ENCODE measurements at regions not wholly inside any gene's neighbourhood (a gene's known extent, or its start where the extent isn't known, plus 50 kb on each side); places are given as distances from the start of the nearest gene placed in this dataset.
"Not testable (repeated sequence)": the region's sequence is repeated elsewhere in the genome, so short reads cannot be mapped to it uniquely, and the experiment has no call there.

DNA sequence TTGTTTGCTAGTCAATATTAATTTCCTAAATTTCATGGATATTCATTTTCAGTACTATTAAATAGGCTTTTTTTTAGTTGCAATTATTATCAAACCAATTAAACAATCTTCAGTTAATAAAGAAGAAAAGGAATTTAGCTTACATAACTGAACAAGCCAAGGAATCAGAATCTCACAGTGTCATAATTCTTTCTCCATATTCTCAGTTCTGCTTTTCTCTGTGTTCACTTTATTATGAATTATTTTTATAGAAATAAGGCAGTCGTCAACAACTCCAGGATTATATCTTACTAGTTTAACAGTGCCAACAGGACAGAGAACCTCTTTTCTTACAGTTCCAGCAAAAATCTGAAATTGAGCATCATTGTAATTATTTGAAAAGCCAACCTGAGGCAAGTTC is 221.7 kb downstream of the CGGBP1 start:
- Mint-ChIP-seq H3K4me1 (ENCODE audit: low read depth) (no peaks in the 10 kb centered on the region), H3K27me3 (ENCODE audit: low read depth) (no peaks in the 10 kb centered on the region), H3K9me3 (no peaks in the 10 kb centered on the region), H3K36me3 (ENCODE audit: low read depth) (no peaks in the 10 kb centered on the region), H3K27ac (no peak overlapping the region), H3K4me3 (no peak overlapping the region)
- DNase-seq (ENCODE audit: low spot score), result no peak

DNA sequence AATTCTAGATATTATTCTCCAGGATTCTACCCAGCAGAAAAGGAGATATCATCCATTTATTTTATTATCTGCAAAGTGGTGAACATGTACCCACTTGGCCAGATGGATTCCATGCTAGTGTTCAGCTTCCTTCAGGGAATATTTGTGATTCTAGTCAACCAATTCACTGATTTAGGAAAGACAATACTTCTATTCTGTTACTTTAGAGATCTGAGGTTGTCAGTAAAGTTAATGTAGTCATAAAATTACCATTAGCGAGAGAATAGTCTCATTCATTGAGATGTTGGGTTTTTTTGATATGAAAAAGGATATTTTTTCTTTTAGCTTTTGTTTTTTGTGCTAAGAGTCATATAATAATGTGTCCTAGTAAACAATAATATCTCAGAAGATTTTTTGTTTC is 222.8 kb downstream of the CGGBP1 start:
- Mint-ChIP-seq H3K4me1 (ENCODE audit: low read depth) (no peaks in the 10 kb centered on the region), H3K27ac (no peak overlapping the region), H3K9me3 (no peaks in the 10 kb centered on the region), H3K4me3 (no peak overlapping the region), H3K27me3 (ENCODE audit: low read depth) (no peaks in the 10 kb centered on the region), H3K36me3 (ENCODE audit: low read depth) (no peaks in the 10 kb centered on the region)
- DNase-seq (ENCODE audit: low spot score), result no peak

DNA sequence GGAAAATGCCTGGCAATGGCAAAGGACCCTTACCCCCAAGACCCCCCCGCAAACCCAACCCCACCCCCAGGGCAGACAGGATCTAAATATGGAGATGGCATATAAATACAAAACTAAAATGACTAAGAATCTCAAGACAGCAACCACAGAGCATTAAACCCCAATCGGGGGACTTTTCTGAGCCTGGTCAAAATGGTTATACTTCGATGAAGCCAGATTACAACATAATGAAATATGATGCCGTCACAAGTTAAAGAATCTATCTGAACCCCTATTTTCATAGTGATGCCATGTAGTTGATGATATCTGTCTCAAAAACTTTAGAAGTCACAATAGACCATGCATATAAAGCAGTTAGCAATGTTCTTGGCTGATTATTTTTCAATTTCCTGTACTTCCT is 223.6 kb downstream of the CGGBP1 start:
- no peaks in the 10 kb centered on the region for H3K36me3 Mint-ChIP-seq (ENCODE audit: low read depth)

DNA sequence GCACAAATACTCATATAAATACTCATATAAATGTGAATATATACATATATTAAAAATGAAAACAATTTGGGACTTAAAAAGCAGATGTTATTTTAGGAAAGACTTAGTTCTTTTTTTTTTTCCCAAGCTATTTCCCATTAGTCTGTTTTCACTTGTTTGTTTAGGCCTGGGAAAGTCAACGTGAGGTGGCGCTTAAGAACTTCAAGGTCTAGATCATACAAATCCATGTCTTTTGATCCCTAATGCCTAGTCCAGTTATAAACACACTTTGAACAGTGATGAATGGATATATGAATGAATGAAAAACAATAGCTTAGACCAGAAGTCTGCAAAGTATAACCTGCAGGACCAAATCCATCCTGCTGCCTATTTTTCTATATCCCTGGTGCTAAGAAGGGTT is 224.5 kb downstream of the CGGBP1 start:
- no peak overlapping the region for H3K4me3 Mint-ChIP-seq
- no peak overlapping the region for H3K27ac Mint-ChIP-seq
- H3K36me3 Mint-ChIP-seq (ENCODE audit: low read depth), result no peaks in the 10 kb centered on the region
- no peaks in the 10 kb centered on the region for H3K9me3 Mint-ChIP-seq
- H3K4me1 Mint-ChIP-seq (ENCODE audit: low read depth), result no peaks in the 10 kb centered on the region
- no peak for DNase-seq (ENCODE audit: low spot score)
- H3K27me3 Mint-ChIP-seq (ENCODE audit: low read depth), result no peaks in the 10 kb centered on the region

More for the DNA sequence above, 223.6 kb downstream of the CGGBP1 start:
- no peak for DNase-seq (ENCODE audit: low spot score)
- no peak overlapping the region for H3K4me3 Mint-ChIP-seq
- H3K27ac Mint-ChIP-seq, result no peak overlapping the region
- H3K9me3 Mint-ChIP-seq, result no peaks in the 10 kb centered on the region
- H3K4me1 Mint-ChIP-seq (ENCODE audit: low read depth), result no peaks in the 10 kb centered on the region
- H3K27me3 Mint-ChIP-seq (ENCODE audit: low read depth), result no peaks in the 10 kb centered on the region

DNA sequence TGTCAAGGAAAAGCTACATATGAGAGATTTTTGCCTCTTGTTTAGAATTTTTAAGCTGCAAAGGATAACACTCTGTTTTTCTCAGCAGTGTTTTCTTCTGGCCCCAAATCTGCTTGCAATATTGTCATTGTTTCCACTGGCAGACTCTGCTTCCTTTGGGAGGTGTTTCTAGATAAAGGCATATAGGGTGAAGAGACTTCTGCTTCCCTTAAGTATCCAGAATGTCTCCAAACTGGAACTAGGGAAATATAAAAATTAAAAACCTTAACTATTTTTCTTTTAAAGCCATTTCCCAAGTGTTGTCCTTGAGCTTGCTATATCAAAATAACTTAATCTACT is 225.8 kb downstream of the CGGBP1 start:
- H3K36me3 Mint-ChIP-seq (ENCODE audit: low read depth), result no peaks in the 10 kb centered on the region
- no peaks in the 10 kb centered on the region for H3K27me3 Mint-ChIP-seq (ENCODE audit: low read depth)
- no peak overlapping the region for H3K4me3 Mint-ChIP-seq
- no peak overlapping the region for H3K27ac Mint-ChIP-seq
- H3K9me3 Mint-ChIP-seq, result no peaks in the 10 kb centered on the region
- H3K4me1 Mint-ChIP-seq (ENCODE audit: low read depth), result no peaks in the 10 kb centered on the region
- DNase-seq (ENCODE audit: low spot score), result no peak

DNA sequence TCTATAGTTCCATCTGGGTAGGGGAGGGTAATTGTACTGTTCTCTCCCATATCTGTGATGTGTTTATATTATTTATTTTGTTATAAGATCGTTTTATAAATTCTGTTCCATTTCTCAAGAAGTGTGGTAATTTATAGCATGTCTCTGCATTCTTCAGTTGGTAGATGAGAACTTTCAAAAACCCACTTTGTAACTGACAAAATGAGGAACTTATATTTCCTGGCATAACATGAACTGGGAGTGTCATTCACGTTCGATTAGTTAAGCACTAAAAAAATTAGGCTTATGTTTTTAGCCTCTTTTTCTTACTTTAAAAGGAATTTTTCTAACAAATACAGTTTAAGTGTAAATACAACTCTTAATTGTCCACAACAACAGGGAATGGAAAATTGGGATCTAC is 230.8 kb downstream of the CGGBP1 start:
- H3K27me3 Mint-ChIP-seq (ENCODE audit: low read depth), result no peaks in the 10 kb centered on the region
- H3K27ac Mint-ChIP-seq, result no peak overlapping the region
- no peaks in the 10 kb centered on the region for H3K4me1 Mint-ChIP-seq (ENCODE audit: low read depth)
- H3K9me3 Mint-ChIP-seq, result no peaks in the 10 kb centered on the region
- H3K36me3 Mint-ChIP-seq (ENCODE audit: low read depth), result no peaks in the 10 kb centered on the region
- no peak for DNase-seq (ENCODE audit: low spot score)
- no peak overlapping the region for H3K4me3 Mint-ChIP-seq

DNA sequence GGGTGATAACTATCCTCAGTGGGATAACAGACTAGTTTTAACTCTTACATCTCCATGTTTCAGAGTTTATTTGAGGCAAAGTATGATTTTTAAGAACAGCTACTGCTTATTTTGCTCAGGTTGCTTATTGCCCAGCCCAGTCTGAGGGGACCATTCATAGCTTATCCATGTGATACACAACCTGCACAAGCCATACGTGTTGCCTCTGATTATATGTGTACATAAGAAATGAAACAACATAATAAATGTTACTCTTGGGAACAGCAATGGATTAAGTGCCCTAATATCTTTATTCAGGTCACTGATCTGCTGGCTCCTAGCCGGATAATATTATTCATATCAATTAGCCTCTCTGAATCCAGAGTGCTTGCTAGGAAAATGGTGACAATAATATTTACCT is 236.2 kb downstream of the CGGBP1 start:
- no peaks in the 10 kb centered on the region for H3K27me3 Mint-ChIP-seq (ENCODE audit: low read depth)
- H3K36me3 Mint-ChIP-seq (ENCODE audit: low read depth), result no peaks in the 10 kb centered on the region
- no peaks in the 10 kb centered on the region for H3K9me3 Mint-ChIP-seq
- no peaks in the 10 kb centered on the region for H3K4me1 Mint-ChIP-seq (ENCODE audit: low read depth)
- DNase-seq (ENCODE audit: low spot score), result no peak
- H3K4me3 Mint-ChIP-seq, result no peak overlapping the region
- no peak overlapping the region for H3K27ac Mint-ChIP-seq

DNA sequence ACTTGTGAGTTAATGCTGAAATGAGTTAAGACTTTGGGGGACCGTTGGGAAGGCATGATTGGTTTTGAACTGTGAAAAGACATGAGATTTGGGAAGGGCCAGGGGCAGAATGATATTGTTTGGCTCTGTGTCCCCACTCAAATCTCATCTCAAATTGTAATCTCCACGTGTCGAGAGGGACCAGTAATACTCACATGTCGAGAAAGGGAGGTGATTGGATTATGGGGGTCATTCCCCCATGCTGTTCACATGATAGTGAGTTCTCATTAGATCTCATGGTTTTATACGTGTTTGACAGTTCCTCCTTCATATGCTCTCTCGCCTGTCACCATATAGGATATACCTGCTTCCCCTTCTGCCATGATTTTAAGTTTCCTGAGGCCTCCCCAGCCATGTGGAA is 245.3 kb downstream of the CGGBP1 start:
- not testable (repeated sequence) for H3K9me3 Mint-ChIP-seq; H3K4me3 Mint-ChIP-seq; H3K27ac Mint-ChIP-seq; H3K27me3 Mint-ChIP-seq (ENCODE audit: low read depth); DNase-seq (ENCODE audit: low spot score); H3K36me3 Mint-ChIP-seq (ENCODE audit: low read depth); H3K4me1 Mint-ChIP-seq (ENCODE audit: low read depth)

DNA sequence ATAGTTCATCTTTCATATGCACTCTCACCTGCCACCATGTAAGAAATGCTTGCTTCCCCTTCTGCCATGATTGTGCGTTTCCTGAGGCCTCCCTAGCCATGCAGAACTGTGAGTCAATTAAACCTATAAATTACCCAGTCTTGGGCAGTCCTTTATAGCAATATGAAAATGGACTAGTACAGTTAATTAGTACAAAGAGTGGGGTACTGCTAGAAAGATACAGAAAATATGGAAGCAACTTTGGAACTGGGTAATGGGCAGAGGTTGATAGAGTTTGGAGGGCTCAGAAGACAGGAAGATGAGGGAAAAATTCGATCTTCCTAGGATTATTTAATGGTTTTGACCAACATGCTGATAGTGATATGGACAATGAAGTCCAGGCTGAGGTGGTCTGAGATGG is 246.9 kb downstream of the CGGBP1 start:
- Mint-ChIP-seq H3K27me3 (ENCODE audit: low read depth) (no peaks in the 10 kb centered on the region), H3K36me3 (ENCODE audit: low read depth) (no peaks in the 10 kb centered on the region), H3K4me1 (ENCODE audit: low read depth) (no peaks in the 10 kb centered on the region), H3K4me3 (no peak overlapping the region), H3K27ac (no peak overlapping the region), H3K9me3 (no peaks in the 10 kb centered on the region)
- no peak for DNase-seq (ENCODE audit: low spot score)

DNA sequence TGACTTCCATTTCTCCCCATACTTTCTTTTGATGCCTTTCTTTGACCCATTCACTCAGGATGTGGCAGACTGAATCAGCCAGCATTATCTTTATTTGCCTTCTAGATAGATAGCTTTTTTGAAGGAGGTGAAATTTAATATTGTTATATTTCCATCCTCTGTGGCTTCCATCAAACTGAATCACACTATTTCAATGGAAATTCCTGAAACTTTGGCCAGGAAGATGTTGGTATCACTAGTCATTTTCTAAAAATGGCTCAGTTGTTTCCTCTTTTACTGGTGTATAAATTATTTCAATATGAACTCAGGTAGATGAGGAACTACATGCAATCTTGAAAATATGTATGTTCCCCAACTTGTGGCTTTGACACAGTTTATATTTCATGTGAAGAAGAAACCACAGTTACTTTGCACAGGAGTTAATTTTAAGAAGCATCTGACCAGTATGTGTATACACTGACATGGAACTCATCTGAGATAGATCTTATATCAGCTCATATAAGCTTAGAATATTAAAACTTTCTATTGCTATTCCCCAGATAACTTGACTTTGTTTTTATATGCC is 248.3 kb downstream of the CGGBP1 start:
- no peak for DNase-seq (ENCODE audit: low spot score)
- no peak overlapping the region for H3K27ac Mint-ChIP-seq

DNA sequence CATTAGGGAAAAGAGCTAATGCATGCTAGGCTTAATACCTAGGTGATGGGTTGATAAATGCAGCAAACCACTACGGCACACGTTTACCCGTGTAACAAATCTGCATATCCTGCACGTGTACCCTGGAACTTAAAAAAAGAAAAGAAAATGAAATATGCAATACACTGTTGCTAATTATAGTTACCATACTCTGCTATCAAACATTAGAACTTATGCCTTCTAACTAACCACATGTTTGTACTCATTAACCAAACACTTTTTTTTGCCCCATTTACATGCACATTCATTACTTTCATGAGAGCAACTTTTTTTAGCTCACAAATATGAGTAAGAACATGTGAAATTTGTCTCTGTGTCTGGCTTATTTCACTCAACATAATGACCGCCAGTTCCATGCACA is 253.1 kb downstream of the CGGBP1 start:
- Mint-ChIP-seq H3K9me3 (no peaks in the 10 kb centered on the region), H3K4me3 (no peak overlapping the region), H3K4me1 (ENCODE audit: low read depth) (no peaks in the 10 kb centered on the region), H3K36me3 (ENCODE audit: low read depth) (no peaks in the 10 kb centered on the region), H3K27me3 (ENCODE audit: low read depth) (no peaks in the 10 kb centered on the region), H3K27ac (no peak overlapping the region)
- DNase-seq (ENCODE audit: low spot score), result no peak

More for the DNA sequence above, 248.3 kb downstream of the CGGBP1 start:
- H3K4me3 Mint-ChIP-seq, result no peak overlapping the region
- H3K9me3 Mint-ChIP-seq, result no peaks in the 10 kb centered on the region
- H3K36me3 Mint-ChIP-seq (ENCODE audit: low read depth), result no peaks in the 10 kb centered on the region
- no peaks in the 10 kb centered on the region for H3K27me3 Mint-ChIP-seq (ENCODE audit: low read depth)
- H3K4me1 Mint-ChIP-seq (ENCODE audit: low read depth), result no peaks in the 10 kb centered on the region

DNA sequence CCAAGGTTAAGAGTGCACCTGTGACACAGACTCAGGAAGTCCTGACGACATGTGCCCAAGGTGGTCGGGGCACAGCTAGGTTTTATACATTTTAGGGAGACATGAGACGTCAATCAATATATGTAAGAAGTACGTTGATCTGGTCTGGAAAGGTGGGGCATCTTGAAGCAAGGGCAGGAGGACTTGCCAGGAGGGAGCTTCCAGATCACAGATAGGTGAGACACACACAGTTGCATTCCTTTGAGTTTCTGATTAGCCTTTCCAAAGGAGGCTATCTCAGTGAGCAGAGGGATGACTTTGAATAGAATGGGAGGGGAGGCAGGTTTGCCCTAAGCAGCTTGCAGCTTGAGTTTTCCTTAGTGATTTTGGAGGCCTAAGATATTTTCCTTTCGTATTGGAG is 257.4 kb downstream of the CGGBP1 start:
- Mint-ChIP-seq H3K4me1 (ENCODE audit: low read depth) (peaks cover 3% of the 10 kb centered on the region), H3K4me3 (no peak overlapping the region), H3K27ac (no peak overlapping the region), H3K9me3 (no peaks in the 10 kb centered on the region), H3K27me3 (ENCODE audit: low read depth) (peaks cover 16% of the 10 kb centered on the region), H3K36me3 (ENCODE audit: low read depth) (no peaks in the 10 kb centered on the region)
- DNase-seq (ENCODE audit: low spot score), result no peak

DNA sequence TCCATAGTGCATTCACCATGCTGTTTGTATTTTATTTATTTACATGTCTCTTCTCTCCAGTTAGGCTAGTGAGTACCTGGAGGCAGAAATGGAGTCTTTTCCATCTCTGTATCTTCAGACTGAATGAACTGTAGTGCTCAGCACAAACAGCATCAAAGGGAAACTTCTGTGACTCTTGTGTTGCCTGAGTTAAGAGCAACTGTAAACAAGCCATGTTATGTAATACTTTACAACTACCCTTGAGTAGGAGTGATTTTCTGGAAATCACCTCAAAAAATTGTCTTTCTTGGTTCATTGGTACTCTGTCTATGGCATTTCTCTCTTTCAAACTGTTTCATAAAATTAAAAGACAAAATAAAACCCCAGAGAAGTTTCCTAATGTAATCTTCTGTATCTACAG is 258.3 kb downstream of the CGGBP1 start:
- Mint-ChIP-seq H3K4me3 (no peak overlapping the region), H3K27me3 (ENCODE audit: low read depth) (peaks cover 23% of the 10 kb centered on the region), H3K9me3 (no peaks in the 10 kb centered on the region), H3K36me3 (ENCODE audit: low read depth) (no peaks in the 10 kb centered on the region), H3K4me1 (ENCODE audit: low read depth) (peaks cover 3% of the 10 kb centered on the region), H3K27ac (no peak overlapping the region)
- no peak for DNase-seq (ENCODE audit: low spot score)

DNA sequence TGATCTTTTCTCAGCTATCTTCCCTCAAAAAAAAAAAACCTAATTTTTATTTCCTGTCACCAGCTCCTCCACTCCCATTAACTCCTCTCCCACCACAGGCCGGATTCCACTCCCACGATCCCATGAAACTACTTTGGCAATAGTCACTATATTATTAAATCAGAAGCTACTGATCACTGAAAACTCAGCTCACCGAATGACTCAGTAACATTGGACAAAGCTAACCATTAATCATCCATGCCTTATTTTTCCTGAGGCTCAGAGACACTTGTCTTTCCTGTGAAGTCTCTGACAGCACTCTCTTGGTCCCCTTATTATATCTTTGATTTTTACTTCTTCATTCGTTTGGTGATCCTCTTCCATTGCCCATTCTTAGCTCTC is 260.2 kb downstream of the CGGBP1 start:
- Mint-ChIP-seq H3K27ac (no peak overlapping the region), H3K4me3 (no peak overlapping the region), H3K4me1 (ENCODE audit: low read depth) (peaks cover 3% of the 10 kb centered on the region), H3K27me3 (ENCODE audit: low read depth) (peaks cover 38% of the 10 kb centered on the region), H3K9me3 (no peaks in the 10 kb centered on the region), H3K36me3 (ENCODE audit: low read depth) (no peaks in the 10 kb centered on the region)
- no peak for DNase-seq (ENCODE audit: low spot score)

DNA sequence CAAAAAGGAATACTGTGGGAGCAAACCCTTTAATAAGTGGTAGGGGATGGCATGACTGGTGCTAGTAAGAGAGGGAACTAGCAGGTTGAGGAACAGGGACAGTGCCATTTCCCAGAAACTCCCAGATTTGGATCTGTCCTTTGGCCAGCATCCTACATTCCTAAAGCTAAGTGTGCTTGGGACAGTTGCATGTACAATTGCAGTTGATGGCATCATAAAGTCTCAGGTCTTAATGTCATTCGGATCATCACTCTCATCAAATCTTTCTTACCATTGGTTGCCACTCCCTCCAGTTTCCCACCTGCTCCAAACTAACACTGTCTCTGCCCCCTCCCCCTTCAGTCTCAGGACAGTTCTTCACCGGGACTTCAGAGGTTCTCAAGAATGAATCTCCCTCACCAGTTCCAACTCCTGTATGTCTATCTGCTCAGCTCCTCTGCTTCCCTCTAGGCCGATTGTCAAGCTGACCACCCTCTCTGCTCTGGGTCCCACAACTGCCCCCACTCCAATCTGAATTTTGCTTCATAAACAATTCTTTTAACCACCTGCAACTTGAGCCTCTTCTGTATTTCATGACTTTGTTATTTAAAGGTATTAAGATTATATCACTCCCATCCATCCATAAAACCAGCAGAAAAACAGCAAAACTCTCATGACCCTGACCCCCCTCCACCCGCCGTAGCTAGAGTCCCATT is 260.8 kb downstream of the CGGBP1 start:
- Mint-ChIP-seq H3K36me3 (ENCODE audit: low read depth) (no peaks in the 10 kb centered on the region), H3K9me3 (no peaks in the 10 kb centered on the region), H3K4me3 (no peak overlapping the region), H3K4me1 (ENCODE audit: low read depth) (peaks cover 4% of the 10 kb centered on the region), H3K27me3 (ENCODE audit: low read depth) (peaks cover 44% of the 10 kb centered on the region), H3K27ac (no peak overlapping the region)
- no peak for DNase-seq (ENCODE audit: low spot score)
